GM12878 (cell line): ENCODE measurements at regions not wholly inside any gene's neighbourhood (a gene's known extent, or its start where the extent isn't known, plus 50 kb on each side); places are given as distances from the start of the nearest gene placed in this dataset.
A peak's percentile ranks its signal among the peaks of the same experiment; 100 is the strongest.

Experiments
- ATAC-seq: fragments of 200-7000 bp; cut with Tn5 transposase; 3 replicates; pipeline ENCODE4 v1.9.1; 2020; ENCODE audit warnings: mild to moderate bottlenecking, moderate library complexity
- BruUV-seq: library from RNA; stranded (reverse); fragments of 400-500 nt; replicated peaks from 2 replicates; lab custom pipeline; 2021; lab: Mats Ljungman, UMichigan
- CTCF ChIA-PET: fragments of 300-600 bp; sonication (Branson Sonifier 250); formaldehyde crosslinking; extraction: SDS; loops from one replicate; lab custom pipeline; 2021; ENCODE audit warnings: inconsistent platforms; lab: Yijun Ruan, JAX
- POLR2A ChIA-PET: fragments of 350-600 bp; formaldehyde crosslinking; extraction: SDS; loops from one replicate; lab custom pipeline; 2021; ENCODE audit warnings: inconsistent platforms; lab: Charles Lee
- RAD21 ChIA-PET: fragments of 300-600 bp; sonication (Branson Sonifier 250); formaldehyde crosslinking; loops from one replicate; lab custom pipeline; 2023; ENCODE audit warnings: antibody characterized with exemption; ENCODE audit not compliant: unreplicated experiment; lab: Charles Lee
- SMC1A ChIA-PET: fragments of 300-600 bp; sonication (Branson Sonifier 250); formaldehyde crosslinking; loops from one replicate; lab custom pipeline; 2023; ENCODE audit not compliant: unreplicated experiment, uncharacterized antibody; lab: Charles Lee
- DNase-seq: peaks from one replicate; pipeline ENCODE4 v3.0.0-alpha.2; 2011; ENCODE audit warnings: low read depth, low spot score
- FAIRE-seq: peaks from 3 replicates; lab custom pipeline; 2011; peaks lifted over from hg19 to GRCh38; lab: Jason Lieb, UNC
- H2AFZ ChIP-seq: 2 replicates; pipeline ENCODE4 v1.6.0; 2011; ENCODE audit warnings: low read depth, low read length, control low read depth; ENCODE audit not compliant: control insufficient read depth
- H3K27ac ChIP-seq: 2 replicates; pipeline ENCODE4 v1.5.1; 2011; ENCODE audit warnings: control low read depth; ENCODE audit not compliant: control insufficient read depth, insufficient read depth
- H3K27me3 ChIP-seq, 2 experiments: replicated peaks in 1 of 2; 2 replicates each; pipeline versions ENCODE4 v1.6.0 to v1.6.1; 2011; ENCODE audit warnings: low read length in 1 of 2; ENCODE audit not compliant: control insufficient read depth in 2 of 2, insufficient read depth in 2 of 2
- H3K36me3 ChIP-seq, 2 experiments: 2 replicates each; pipeline ENCODE4 v1.5.1; 2011; ENCODE audit warnings: low read length in 1 of 2; ENCODE audit not compliant: control insufficient read depth in 2 of 2, insufficient read depth in 2 of 2
- H3K4me1 ChIP-seq: 2 replicates; pipeline ENCODE4 v1.6.1; 2011; ENCODE audit warnings: mild to moderate bottlenecking, low read length, moderate library complexity, mixed read lengths; ENCODE audit not compliant: control insufficient read depth, insufficient read depth
- H3K4me2 ChIP-seq: 2 replicates; pipeline ENCODE4 v1.6.0; 2011; ENCODE audit warnings: control low read depth; ENCODE audit not compliant: control insufficient read depth, insufficient read depth
- H3K4me3 ChIP-seq: fragments of 200-600 bp; sonication (generic); 2 replicates; pipeline ENCODE4 v1.5.1; 2016
- H3K79me2 ChIP-seq: 2 replicates; pipeline ENCODE4 v1.6.0; 2011; ENCODE audit warnings: low read length; ENCODE audit not compliant: control insufficient read depth, insufficient read depth
- H3K9ac ChIP-seq: 2 replicates; pipeline ENCODE4 v1.8.0; 2011; ENCODE audit warnings: low read length, control low read depth, mixed read lengths; ENCODE audit not compliant: control insufficient read depth, insufficient read depth
- H3K9me3 ChIP-seq: replicated peaks from 3 replicates; pipeline ENCODE4 v1.5.1; 2011; ENCODE audit warnings: mild to moderate bottlenecking, low read length; ENCODE audit not compliant: control insufficient read depth, insufficient read depth
- H4K20me1 ChIP-seq: 2 replicates; pipeline ENCODE4 v1.6.0; 2011; ENCODE audit not compliant: control insufficient read depth, insufficient read depth
- EZH2 ChIP-seq: IDR thresholded peaks from 2 replicates; pipeline ENCODE4 v1.6.1; 2012; ENCODE audit warnings: low read depth, mild to moderate bottlenecking, control low read depth, inconsistent platforms, low read length, borderline replicate concordance; ENCODE audit not compliant: control insufficient read depth
- FOS ChIP-seq: IDR thresholded peaks from 3 replicates; pipeline ENCODE4 v1.6.1; 2011; ENCODE audit warnings: borderline replicate concordance; ENCODE audit not compliant: insufficient read length; ENCODE audit errors: extremely low read depth
- HDAC6 ChIP-seq: fragments of 200-600 bp; sonication (generic); IDR thresholded peaks from one replicate; pipeline ENCODE4 v1.8.0; 2017; ENCODE audit warnings: antibody characterized with exemption; ENCODE audit not compliant: unreplicated experiment
- IRF5 ChIP-seq: fragments of 450-650 bp; IDR thresholded peaks from 2 replicates; pipeline ENCODE4 v1.6.1; 2017; ENCODE audit warnings: borderline replicate concordance
- NR2C2 ChIP-seq: IDR thresholded peaks from 2 replicates; pipeline ENCODE4 v1.6.1; 2011; ENCODE audit warnings: borderline replicate concordance, low read depth; ENCODE audit not compliant: control insufficient read depth, insufficient read length
- POLR2AphosphoS2 ChIP-seq: IDR thresholded peaks from 2 replicates; pipeline ENCODE4 v1.6.1; 2011; ENCODE audit warnings: low read depth, mild to moderate bottlenecking, low read length, improper control_type of control experiment, moderate library complexity
- POU2F2 ChIP-seq: IDR thresholded peaks from 3 replicates; pipeline ENCODE4 v1.6.1; 2011; ENCODE audit warnings: low read depth, mild to moderate bottlenecking, low read length, borderline replicate concordance
- RAD21 ChIP-seq: IDR thresholded peaks from 2 replicates; pipeline ENCODE4 v1.6.1; 2011; ENCODE audit warnings: mild to moderate bottlenecking, low read depth, low read length, moderate library complexity; ENCODE audit not compliant: insufficient read depth
- YY1 ChIP-seq: IDR thresholded peaks from 2 replicates; pipeline ENCODE4 v1.6.1; 2011; ENCODE audit warnings: low read depth, mild to moderate bottlenecking, low read length
- ZZZ3 ChIP-seq: IDR thresholded peaks from 2 replicates; pipeline ENCODE4 v1.6.1; 2011; ENCODE audit warnings: low read depth; ENCODE audit not compliant: control insufficient read depth, insufficient read length
- WGBS: methylation state at CpG from one replicate; pipeline ENCODE4 v1.1.6; 2016; ENCODE audit warnings: low lambda C conversion rate; ENCODE audit not compliant: insufficient replicate concordance, insufficient coverage; ENCODE audit errors: missing lambda C conversion rate; 5-methylcytosine and 5-hydroxymethylcytosine counted together
- in situ Hi-C: fragments of 300-500 bp; cut with MboI; formaldehyde crosslinking; loops from 9 replicates; pipeline ENCODE4 v1.14.3; 2018; ENCODE audit warnings: mixed read lengths
- intact Hi-C: fragments of 100-400 bp; cut with micrococcal nuclease; formaldehyde crosslinking; loops from one replicate; pipeline ENCODE4 v1.14.2; 2022; ENCODE audit not compliant: unreplicated experiment
- TF ChIP-seq, protein P1 (sequence below): fragments of 150-350 bp; IDR thresholded peaks from 2 replicates; pipeline ENCODE4 v1.6.1; 2014; ENCODE audit warnings: mild to moderate bottlenecking, low read depth, low read length
- TF ChIP-seq, protein P2 (sequence below): fragments of 450-650 bp; formaldehyde crosslinking; IDR thresholded peaks from 2 replicates; pipeline ENCODE4 v1.4.0; 2020; ENCODE audit warnings: mild to moderate bottlenecking, moderate library complexity

GRCh38 chr4:41882625-41883347 is 52.4 kb upstream of the TMEM33 start:
- WGBS = 8% methylated on average over 34 of the region's 34 CpGs
- Histone ChIP-seq H4K20me1 (no peaks in the 10 kb centered on the region), H3K4me1 (no peaks in the 10 kb centered on the region), H3K4me3 (no peak overlapping the region), H3K27me3 (peaks cover 19 to 22% of the 10 kb centered on the region in 2 experiments), H3K27ac (no peak overlapping the region), H3K9me3 (no peaks in the 10 kb centered on the region), H3K79me2 (no peaks in the 10 kb centered on the region), H3K4me2 (no peak overlapping the region; the same call in 1 of the 2 replicates), H3K9ac (no peak overlapping the region), H3K36me3 (no peaks in the 10 kb centered on the region), H2AFZ (no peak overlapping the region)
- no TSS peak for BruUV-seq
- FAIRE-seq (no peak), ATAC-seq (peak; percentile 99), DNase-seq (no peak)
- CTCF ChIA-PET = interaction anchor here (0.8 to 7.6 kb wide), 7 partner anchors 8 to 602 kb away, joined by 3 to 85 read pairs (median 6); no protein-coding TSS in a partner anchor
- in situ Hi-C loops (no loop called here), intact Hi-C loops (loop anchor here (1.0 to 2.0 kb wide), 2 partner anchors 189 to 602 kb away; no protein-coding TSS in a partner anchor)
- RAD21 ChIA-PET = no interaction called here
- SMC1A ChIA-PET = interaction anchor here (0.6 to 1.2 kb wide), 2 partner anchors 36 to 182 kb away, joined by 3 to 4 read pairs; no protein-coding TSS in a partner anchor
- POLR2A ChIA-PET = no interaction called here
- TF ChIP-seq ZZZ3 = no peak
- no peak for TF ChIP-seq HDAC6
- TF ChIP-seq NR2C2 = no peak
- TF ChIP-seq IRF5 = no peak
- TF ChIP-seq POLR2AphosphoS2 = no peak
- peak; percentile 74 for TF ChIP-seq YY1
- peak; percentile 78 for TF ChIP-seq RAD21
- TF ChIP-seq EZH2 = peak; percentile 99
- TF ChIP-seq POU2F2 = 0 out of 3 replicates have a peak, but pooled peaks have one; percentile 22
- TF ChIP-seq, protein P1, sequence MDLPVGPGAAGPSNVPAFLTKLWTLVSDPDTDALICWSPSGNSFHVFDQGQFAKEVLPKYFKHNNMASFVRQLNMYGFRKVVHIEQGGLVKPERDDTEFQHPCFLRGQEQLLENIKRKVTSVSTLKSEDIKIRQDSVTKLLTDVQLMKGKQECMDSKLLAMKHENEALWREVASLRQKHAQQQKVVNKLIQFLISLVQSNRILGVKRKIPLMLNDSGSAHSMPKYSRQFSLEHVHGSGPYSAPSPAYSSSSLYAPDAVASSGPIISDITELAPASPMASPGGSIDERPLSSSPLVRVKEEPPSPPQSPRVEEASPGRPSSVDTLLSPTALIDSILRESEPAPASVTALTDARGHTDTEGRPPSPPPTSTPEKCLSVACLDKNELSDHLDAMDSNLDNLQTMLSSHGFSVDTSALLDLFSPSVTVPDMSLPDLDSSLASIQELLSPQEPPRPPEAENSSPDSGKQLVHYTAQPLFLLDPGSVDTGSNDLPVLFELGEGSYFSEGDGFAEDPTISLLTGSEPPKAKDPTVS = no peak
- TF ChIP-seq, protein P2, sequence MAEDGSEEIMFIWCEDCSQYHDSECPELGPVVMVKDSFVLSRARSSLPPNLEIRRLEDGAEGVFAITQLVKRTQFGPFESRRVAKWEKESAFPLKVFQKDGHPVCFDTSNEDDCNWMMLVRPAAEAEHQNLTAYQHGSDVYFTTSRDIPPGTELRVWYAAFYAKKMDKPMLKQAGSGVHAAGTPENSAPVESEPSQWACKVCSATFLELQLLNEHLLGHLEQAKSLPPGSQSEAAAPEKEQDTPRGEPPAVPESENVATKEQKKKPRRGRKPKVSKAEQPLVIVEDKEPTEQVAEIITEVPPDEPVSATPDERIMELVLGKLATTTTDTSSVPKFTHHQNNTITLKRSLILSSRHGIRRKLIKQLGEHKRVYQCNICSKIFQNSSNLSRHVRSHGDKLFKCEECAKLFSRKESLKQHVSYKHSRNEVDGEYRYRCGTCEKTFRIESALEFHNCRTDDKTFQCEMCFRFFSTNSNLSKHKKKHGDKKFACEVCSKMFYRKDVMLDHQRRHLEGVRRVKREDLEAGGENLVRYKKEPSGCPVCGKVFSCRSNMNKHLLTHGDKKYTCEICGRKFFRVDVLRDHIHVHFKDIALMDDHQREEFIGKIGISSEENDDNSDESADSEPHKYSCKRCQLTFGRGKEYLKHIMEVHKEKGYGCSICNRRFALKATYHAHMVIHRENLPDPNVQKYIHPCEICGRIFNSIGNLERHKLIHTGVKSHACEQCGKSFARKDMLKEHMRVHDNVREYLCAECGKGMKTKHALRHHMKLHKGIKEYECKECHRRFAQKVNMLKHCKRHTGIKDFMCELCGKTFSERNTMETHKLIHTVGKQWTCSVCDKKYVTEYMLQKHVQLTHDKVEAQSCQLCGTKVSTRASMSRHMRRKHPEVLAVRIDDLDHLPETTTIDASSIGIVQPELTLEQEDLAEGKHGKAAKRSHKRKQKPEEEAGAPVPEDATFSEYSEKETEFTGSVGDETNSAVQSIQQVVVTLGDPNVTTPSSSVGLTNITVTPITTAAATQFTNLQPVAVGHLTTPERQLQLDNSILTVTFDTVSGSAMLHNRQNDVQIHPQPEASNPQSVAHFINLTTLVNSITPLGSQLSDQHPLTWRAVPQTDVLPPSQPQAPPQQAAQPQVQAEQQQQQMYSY (CRISPR knock-in tag) = no peak
- TF ChIP-seq FOS = no peak
